HFF-Myc (cell line): ENCODE measurements at regions not wholly inside any gene's neighbourhood (a gene's known extent, or its start where the extent isn't known, plus 50 kb on each side); places are given as distances from the start of the nearest gene placed in this dataset.

Experiments
- DNase-seq: peaks from one replicate; pipeline ENCODE4 v3.0.0-alpha.2; 2011; ENCODE audit warnings: low read depth; ENCODE audit errors: extremely low read depth
- H3K4me3 ChIP-seq: replicated peaks from 2 replicates; pipeline ENCODE4 v1.5.1; 2011; ENCODE audit warnings: low read depth, mild to moderate bottlenecking, control low read depth, low read length
- TF ChIP-seq, protein P1 (sequence below): IDR thresholded peaks from 2 replicates; pipeline ENCODE4 v1.5.1; 2012; ENCODE audit warnings: mild to moderate bottlenecking, low read depth, low read length, control low read depth; ENCODE audit errors: missing control alignments

DNA sequence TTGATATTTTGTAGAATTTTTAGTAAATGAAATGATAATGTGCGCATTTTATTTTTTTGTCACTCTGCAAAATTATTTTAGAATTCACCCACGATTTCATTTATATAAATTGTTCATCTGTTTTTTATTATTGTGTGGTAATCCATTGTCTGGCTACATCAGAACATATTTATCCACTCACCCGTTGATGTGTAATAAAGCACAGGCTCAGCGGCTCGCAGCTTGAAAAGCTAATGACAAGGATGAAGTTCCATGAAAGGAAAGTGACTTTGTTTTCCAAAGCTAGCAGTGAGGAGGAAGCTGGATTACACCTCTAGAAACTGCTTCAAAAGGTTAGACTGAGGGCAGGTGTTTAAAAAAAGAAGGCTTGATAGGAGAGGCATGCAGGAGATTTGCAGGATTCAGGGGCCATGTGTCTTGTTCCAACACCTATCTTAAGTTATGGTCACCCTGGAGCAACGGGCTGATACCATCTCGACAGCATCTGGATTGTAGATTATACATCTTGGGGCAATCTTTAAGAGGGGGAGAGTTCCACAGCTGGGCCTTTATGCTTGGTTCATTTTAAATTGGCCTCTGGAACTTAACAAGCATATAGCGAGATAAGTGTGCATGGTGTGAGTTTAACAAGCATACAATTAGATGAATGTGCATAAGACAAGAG lies 194.1 kb downstream of the TMTC3 start:
- TF ChIP-seq, protein P1, sequence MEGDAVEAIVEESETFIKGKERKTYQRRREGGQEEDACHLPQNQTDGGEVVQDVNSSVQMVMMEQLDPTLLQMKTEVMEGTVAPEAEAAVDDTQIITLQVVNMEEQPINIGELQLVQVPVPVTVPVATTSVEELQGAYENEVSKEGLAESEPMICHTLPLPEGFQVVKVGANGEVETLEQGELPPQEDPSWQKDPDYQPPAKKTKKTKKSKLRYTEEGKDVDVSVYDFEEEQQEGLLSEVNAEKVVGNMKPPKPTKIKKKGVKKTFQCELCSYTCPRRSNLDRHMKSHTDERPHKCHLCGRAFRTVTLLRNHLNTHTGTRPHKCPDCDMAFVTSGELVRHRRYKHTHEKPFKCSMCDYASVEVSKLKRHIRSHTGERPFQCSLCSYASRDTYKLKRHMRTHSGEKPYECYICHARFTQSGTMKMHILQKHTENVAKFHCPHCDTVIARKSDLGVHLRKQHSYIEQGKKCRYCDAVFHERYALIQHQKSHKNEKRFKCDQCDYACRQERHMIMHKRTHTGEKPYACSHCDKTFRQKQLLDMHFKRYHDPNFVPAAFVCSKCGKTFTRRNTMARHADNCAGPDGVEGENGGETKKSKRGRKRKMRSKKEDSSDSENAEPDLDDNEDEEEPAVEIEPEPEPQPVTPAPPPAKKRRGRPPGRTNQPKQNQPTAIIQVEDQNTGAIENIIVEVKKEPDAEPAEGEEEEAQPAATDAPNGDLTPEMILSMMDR: no peak
- no peak overlapping the region for H3K4me3 ChIP-seq
- DNase-seq: no peak

DNA sequence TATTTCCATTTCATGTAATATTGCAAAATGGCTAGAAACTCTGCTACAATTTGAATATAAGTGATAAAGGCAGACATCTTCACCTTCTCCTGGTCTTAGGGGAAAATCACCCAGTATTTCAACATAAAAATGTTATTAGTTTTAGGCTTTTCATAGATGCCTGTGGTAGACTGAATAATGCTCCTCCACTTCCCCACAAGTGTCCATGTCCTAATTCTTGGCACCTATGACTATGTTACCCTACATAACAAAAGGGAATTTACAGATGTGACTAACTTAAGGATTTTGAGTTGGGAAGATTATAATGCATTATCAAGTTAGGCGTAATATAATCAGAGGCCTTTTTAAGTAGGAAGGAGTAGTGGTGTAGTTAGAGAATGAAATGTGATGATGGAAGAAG lies 196.4 kb downstream of the TMTC3 start:
- DNase-seq: no peak
- TF ChIP-seq, protein P1: no peak
- no peak overlapping the region for H3K4me3 ChIP-seq

DNA sequence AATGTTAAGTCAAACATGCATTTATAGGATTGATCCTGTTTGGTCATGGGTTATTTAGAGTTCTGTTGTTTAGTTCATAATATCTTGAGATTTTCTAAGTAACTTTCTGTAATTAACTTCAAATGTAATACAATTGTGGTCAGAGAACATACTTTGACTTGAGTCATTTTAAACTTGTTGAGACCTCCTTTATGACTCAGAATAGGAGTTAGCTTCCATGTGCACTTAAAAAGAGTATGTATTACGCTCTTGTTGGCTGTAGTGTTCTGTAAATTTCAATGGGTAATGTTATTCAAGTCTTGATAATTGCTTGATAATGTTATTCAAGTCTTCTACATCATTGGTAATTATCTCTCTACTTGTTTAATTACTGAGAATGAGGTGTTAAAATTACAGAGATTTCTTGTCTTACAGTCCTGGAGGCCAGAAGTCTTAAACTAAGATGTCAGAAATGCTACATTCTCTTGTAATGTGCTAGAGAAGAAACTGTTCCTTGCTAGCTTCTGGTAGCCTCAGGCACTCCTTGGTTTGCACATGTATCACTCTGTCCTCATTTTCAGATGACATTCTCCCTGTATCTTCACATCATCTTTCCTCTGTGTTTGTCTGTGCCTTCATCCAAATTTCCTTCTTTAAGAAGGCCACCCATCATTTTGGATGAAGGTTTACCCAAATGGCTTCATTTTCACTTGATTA lies 197.3 kb downstream of the TMTC3 start:
- no peak overlapping the region for H3K4me3 ChIP-seq
- peak; percentile 51 for DNase-seq
- TF ChIP-seq, protein P1: no peak

DNA sequence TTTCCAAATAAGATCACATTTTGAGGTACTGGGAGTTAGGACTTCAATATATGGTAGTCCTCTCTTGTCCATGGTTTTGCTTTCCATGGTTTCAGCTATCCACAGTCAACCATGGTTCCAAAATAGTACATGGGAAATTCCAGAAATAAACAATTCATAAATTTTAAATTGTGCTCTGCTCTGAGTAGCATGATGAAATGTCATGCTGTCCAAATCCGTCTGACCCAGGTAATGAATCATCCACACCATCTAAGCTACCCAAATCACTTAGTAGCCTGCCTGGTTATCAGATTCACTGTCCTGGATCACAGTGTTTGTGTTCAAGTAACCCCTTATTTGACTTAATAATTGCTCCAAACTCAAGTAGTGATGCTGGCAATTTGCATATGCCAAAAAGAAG lies 197.9 kb downstream of the TMTC3 start:
- no peak overlapping the region for H3K4me3 ChIP-seq
- TF ChIP-seq, protein P1: no peak
- no peak for DNase-seq

DNA sequence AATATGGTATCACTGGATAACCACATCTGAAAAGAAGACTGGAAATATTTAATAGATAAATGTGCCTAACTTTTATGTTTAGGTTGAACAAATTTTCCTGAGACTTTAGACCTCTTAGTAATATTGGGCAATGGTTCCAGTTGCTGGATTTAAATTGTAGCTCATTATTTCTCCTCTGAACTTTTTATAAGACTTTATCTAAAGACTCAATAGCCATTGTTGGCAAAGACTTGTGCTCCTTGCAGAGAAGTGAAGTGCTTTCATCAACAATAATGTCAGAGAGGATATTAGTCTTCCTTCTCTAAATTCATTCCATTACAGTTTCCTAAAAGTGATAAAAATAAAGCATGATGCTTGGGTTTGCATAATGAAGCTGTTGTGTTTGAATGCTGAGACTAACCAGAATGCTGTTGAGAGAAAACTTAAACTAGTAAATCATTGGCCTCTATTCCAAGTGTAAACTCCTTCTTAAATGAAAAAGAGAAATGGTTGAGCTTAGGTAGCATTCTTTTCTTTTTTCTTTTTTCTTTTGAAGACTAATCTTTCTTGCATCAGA lies 200.2 kb downstream of the TMTC3 start:
- TF ChIP-seq, protein P1: no peak
- DNase-seq: no peak

DNA sequence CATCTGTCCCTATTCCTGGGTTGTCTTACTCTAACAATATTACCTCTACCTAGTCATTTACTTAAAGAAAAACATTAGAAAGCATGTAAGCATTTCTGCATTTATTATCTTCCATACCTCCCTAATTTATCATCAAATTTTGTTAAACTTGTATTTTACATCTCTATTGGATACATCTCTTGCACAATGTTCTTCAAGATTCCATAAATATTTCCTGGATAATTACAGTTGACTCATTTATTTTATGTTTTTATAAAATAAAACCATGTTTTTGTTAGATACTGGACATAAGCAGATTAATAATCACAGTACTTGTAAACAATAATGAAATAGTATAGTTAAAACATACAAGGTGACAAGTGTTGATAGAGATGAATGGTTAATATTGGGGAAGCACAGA lies 209.0 kb downstream of the TMTC3 start:
- DNase-seq: no peak
- TF ChIP-seq, protein P1: no peak
- H3K4me3 ChIP-seq: no peak overlapping the region

More for the DNA sequence above, 200.2 kb downstream of the TMTC3 start:
- H3K4me3 ChIP-seq: no peak overlapping the region

DNA sequence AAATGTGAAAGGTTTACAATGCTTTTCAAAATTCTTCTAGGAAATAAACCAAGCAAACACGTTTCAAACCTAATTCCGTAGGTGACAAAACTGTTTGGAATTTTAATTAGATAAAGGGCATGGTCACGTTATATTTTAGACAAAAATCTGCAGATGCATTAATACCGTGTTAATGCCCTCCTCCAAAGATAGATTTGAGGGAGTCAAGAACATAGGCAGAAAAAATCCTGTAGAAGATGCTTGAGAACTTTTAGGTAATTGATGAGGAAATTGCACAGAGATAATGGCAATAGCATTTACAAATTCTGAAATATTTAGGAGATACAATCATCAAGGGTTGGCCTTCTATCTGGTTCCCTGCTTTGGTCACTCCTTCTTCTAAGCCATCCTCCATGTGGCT lies 212.6 kb downstream of the TMTC3 start:
- DNase-seq: no peak
- TF ChIP-seq, protein P1: no peak
- H3K4me3 ChIP-seq: no peak overlapping the region
